GM19438 (cell line): ENCODE measurements at regions not wholly inside any gene's neighbourhood (a gene's known extent, or its start where the extent isn't known, plus 50 kb on each side); places are given as distances from the start of the nearest gene placed in this dataset.
"Not testable (repeated sequence)": the region's sequence is repeated elsewhere in the genome, so short reads cannot be mapped to it uniquely, and the experiment has no call there.

Experiments
- ATAC-seq: cut with Tn5 transposase; IDR thresholded peaks from one replicate; pipeline ENCODE4 v1.9.1; 2021; ENCODE audit warnings: low read depth; ENCODE audit not compliant: unreplicated experiment

DNA sequence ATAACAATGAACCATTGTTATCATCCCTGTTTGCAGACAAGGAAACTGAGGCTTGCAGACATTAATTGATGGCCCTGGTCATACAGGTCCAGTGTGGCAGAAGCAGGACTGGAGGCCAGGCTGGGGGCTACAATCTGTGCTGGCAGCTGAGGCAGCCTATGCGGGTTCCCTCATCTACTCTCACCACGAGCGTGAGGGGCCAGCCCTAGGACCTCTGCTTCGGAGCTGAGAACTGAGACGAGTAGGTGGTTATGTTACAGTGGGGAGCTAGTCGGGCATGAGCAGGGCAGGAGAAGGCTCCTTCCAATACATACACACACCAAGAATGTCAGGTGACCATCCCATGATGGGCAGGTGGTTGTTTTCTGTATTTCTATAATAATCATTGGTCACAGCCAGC is 82.2 kb upstream of the ASB18 start:
- ATAC-seq: no peak

DNA sequence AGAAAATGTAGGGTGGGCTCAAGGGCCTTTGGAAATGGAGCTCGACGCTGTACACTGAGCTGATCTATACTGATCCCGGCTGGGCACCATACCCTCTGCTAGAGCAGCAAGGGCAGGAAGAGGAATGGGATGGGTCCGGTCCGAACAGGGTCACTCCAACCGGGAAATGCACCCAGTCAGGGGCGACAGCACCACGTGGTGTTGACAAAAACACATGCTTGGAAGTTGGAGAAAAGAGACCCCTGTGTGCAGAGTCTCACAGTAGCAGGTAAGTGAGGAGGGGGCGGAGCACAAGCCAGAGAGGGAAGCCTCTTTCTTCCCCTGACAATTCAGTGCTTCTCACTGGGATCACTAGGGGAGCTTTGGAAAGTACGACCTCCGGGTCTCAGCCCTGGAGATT is 84.1 kb upstream of the ASB18 start:
- ATAC-seq: no peak

DNA sequence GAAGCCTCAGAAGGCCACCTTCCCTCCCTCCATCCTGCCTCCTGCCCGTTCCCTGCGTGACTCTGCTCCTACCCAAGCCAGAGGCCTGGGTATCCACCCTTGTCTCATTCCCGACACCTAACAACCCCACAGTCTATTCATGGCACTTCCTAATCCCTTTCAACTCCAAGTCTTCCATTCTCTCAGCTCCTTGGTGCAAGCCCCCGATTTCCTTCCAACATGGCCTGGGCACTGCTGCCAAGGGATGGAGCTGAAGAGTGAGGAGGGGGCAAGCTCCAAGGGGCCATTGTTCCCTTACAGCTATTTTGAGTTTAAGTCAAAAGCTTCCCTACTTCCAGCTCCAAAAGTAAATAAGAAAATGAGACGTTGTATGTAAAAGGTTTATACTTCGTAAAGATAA is 84.8 kb upstream of the ASB18 start:
- no peak for ATAC-seq

DNA sequence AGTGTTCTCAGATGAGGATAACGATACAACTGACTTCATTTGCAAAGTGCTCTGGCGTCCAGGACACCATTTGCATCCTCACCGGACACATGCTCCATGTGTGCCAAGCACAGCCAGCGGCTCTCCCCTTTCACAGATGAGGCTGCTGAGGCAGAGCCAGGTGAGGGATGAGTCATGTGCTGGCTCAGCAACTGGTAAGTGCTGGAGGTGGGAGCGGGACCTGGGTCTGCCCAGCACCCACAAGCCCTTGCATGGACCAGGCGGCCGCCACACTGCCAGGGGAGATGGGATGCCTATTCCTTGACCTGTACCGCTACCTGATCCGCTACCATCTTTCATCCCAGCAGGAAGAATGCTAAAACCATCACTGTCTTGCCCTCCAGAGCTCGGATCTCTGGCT is 86.2 kb upstream of the ASB18 start:
- no peak for ATAC-seq

DNA sequence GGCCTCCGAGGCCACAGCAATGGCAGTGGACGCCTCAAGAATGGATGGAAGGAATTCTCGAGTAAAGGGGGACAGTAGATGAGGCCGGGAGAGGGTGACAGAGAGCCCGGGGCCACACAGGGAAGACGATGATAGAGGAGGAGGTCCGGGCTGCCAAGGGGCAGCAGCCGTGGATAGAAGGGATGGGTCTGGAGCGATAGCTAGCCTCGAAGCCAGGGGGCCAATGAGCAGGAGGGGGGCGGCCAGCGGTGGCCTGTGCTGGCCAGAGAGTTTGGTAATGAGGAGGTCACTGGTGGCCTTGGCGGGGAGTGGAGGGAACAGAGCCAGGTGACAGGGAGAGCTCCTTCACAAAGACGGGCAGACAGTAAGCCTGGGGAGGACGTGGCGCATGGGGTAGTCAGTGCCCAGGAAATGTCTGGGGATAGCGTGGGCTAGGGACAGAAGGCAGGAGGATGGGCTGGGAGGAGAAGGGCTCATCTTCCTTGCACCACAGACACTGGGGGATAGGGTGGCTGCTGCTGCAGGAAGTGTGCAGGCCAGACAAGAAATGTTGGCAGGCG is 87.8 kb upstream of the ASB18 start:
- no peak for ATAC-seq

DNA sequence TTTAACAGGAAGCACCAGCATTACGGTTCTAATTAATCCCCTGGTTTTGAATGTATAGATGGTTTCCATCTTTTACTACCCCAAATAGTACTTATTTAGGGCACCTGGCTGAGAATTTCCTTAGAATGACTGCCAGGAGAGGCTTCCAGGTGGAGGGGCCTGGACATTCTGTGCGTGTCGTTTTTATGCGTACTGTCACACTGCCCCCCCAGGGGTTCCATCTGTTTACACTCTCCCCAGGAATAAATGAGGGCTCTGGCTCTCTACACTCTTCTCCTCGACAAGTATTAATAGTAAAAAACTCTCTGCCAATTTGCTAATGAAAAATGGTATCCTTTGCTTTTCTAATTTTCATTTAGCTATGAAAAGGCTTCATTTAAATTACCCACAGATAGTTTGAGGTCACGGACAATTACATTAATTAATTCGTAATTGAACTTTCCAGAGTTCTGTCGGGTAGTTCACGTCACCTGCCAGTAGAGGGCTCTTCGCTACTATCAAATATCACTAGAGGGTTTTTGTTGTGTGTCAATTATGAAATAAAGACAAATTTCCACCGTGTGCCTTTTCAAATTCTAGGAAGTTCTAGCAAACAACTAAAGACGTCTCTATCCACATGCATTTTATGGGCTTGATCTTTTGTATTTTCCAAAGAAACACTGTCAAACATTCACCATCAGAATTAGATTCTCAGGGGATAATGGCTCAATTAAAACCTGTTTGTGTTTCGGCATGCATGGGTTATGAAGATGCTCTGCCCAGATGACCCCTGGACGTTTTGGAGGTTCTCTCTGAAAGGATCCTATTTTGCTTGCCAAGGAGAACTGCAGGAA is 88.8 kb upstream of the ASB18 start:
- no peak for ATAC-seq

DNA sequence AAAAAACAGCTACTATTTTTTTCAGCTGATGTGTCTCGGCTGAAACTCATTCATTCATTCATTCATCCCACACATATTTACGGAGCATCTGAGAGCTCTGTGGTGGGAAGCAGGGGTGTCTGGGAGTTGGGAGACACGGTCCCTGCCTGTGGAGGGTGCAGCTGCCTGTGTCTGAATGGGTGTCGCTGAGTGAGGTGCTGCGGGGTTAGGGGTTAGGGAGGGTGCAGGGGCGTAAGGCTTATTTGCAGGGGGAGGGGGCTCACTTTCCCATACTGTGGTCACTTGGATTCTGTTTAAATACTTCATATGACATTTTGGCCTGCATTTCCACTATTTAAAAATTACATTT is 89.4 kb upstream of the ASB18 start:
- ATAC-seq: no peak

DNA sequence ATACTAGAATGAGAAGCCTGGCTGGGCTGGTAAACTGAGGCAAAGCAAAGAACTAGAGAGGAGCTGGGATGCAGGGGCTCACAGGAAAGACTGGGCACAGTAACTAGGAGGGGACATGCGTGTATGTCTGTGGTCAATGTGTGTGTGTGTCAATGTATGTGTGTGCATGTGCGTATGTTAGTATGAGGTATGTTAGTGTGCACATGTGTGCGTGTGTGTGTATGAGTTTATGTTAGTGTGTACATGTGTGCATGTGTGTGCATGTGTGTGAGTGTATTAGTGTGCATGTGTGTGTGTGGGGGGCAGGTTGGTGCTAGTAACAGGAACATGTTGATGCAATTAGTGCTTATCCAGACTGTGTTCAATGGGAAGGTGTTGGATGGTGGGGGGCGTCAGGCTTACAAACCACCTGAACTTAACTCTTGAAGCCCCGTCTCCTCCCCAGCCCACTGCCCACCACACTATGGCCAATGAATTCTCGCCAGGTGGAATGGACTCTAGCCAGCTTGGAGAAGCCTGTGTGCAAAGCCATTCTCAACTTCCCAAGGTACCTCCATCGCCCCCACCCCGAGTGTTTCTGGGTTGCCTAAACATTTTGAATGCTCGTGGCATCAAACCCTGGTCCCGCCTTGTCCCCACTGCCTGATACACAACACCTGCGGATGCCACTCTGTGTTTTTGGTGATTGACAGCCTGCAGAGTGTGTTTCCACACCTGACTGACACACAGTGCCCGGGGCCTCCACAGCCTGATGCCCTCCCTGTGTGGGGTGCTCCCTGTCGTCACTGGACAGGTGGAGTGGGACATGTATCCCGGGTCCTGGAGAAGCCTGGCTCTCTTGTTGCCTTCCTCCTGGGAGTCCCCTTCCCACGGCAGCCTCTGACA is 90.1 kb upstream of the ASB18 start:
- no peak for ATAC-seq

DNA sequence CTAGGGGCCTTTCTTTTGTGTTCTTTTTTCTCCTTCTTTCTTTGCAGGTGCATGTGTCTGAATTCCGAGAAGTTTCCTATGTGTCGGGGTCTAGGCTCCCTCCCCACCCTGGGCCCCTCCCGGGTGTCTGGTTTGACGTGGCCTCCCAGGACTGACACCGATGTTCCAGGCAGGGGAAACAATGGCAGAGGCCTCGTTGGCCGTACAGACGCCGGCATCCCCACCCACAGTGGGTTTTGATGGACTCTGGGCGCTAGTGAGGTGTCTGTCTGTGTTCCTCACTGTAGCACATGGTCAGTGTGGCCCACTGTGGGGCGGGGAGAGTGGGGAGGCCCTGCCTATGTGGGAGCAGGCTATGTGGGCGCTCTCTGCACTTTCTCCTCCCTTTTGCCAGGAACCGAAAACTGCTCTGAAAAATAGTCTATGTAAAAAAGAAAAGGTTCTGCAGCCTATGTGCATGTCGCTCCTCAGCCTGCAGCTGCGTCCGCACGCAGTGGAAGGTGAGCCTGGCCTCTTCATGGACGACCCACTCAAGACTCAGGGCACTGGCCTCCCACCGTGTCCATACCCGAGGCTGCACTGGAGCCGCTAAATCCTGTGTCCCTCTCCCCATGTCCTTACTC is 90.9 kb upstream of the ASB18 start:
- no peak for ATAC-seq

DNA sequence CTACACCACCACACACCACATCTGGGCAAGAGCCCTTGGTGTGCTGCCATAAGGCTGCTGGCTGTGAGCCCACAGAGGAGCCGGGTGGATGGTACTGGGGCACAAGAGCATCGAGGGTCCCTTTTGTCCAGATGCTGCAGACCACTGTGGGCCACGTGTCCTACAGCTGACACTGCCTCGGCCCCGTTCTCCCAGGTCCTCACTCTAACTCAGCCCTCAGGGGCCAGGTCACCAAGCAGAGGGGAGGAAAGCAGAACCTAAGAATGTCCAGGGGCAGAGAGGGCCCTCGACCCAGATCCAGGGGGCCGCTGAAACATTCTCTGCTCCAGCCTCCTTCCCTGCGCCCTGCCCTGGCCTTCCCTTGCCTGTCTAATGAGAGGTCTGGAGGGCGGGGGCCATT is 91.7 kb upstream of the ASB18 start:
- ATAC-seq: no peak

DNA sequence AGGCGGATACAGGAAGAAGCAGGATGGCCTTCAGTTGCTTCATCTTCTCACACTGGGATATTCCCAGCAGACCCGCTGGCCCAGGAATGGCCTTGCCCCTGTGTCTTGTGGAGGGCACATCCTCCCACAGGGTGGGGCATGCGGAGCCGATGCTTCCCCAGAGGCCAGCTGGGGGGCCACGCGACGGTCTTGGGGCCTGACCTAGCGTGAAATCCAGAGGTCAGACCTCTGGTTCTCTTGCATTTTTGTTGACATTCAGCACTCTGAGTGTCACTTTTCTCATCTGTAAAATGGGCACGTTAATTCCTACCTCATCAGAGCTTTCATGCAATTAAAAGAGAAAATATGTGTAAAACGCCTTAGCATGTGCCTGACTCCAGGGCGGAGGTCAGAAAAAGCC is 92.1 kb upstream of the ASB18 start:
- ATAC-seq: not testable (repeated sequence)

DNA sequence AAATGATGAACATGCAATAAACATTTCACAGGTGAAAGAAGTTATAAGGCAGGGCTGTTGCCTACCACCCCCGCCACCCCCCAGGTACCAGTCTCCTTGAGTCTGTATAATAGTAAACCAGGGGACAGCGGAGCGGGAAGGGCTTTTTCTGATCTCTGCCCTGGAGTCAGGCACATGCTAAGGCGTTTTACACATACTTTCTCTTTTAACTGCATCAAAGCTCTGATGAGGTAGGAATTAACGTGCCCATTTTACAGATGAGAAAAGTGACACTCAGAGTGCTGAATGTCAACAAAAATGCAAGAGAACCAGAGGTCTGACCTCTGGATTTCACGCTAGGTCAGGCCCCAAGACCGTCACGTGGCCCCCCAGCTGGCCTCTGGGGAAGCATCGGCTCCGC is 94.3 kb upstream of the ASB18 start:
- ATAC-seq: not testable (repeated sequence)

DNA sequence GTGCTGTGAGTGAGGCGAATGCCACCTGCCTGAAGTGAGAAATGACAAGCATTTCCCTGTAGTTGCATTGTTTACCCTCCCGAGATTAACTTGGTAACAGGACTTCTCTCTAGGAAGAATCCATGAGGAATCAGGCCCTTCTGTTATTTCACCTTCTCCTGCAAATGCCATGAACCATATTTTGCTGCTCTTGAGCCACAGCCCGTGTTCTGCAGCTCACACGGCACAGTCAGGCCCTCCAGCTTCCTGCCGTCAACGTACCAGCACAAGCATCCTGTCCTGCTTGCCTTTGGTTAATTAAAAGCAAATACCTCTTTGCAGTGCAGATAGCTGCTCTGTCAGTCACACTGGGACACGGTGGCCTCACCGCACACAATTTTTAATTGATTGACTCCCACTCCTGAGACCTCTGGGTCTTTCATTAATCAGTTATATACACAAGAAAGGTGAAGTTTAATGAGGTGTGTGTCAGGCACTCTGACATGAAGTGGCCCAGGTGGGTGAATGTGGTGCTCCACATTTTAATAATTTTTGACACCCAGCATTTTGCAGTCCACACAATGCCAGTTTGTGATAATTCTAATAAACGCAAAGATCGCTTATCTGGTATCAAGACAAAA is 95.3 kb upstream of the ASB18 start:
- no peak for ATAC-seq

DNA sequence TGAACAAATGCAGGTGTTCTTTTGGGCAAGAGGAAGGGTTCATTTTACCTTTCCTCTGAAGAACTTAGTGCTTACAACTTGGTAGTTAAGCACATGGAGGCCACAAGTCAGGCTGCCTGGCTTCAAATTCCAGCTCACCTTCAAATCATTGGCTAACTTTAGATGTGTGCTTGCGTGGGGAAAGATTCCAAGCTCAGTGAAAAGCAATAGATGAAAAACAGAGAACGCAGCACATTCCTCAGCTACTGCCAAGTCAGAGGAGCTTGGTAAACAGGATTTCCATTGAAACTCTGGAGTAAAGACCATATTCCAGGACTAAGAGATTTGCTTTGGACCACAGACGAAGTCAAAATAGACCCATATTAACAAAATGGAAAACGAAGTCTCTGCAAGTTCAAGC is 96.3 kb upstream of the ASB18 start:
- ATAC-seq: no peak

DNA sequence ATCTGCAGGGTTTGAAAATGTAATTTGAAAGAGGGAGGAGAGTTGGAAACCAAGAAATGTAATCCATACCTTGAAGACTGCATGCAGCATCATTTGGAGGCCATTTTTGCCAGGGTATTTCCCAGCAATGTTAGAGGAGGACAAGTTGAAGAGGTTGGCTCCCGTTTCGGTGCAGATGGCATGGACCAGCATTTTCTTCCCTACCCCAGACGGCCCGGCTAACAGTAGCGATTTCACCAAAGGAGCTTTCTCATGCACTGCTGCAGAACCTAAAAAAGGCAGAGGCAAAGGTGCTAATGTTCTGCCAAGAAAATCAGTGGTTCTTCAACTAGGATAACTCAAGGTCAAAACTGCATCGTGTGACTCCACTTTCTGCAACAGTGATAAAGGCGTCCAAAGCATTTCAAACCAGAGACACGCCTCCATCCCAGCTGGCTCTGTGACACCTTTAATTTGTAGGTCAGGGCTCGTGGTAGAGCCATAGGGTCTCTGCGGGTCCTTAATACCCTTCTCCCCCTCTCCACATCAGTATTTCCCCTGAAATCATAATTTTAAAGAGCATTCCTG is 99.6 kb upstream of the ASB18 start:
- ATAC-seq: no peak

DNA sequence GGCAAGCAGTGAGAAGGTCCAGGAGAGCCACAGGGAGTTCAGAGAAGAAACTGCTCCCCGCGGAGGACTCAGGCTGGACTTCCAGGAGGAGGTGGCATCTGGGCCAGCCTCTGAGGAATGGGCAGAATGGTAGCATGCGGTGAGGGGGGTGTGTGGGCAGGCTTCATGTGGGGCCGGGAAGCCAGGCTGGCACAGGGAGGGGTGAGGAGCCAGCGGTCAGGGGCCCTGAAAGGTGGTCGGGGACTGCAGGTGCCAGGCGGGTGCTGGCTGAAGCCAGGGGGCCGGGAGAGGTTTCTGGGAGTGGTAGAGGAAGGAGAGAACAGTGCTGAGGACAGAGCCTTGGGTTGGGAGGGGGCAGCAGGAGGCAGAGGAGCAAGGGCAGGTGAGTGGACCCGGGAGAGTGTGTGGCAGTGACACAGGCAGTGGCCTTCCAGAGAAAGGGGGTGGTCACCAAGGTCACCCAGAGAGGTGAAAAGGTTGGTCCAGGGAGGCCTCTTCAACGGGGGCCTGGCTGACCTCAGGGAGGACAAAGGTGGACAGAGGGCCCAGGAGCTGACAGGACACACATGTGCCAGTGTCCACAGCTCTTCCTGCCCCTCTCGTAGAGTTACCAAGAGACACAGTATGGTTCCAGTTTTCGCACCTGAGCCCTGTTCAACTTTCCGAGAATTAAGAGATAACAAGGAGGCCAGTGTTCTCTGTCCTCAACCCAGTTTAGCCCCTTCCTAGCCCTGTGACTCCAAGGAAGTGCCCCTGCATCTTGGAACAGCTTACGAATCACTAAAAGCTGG is 101.2 kb upstream of the ASB18 start:
- ATAC-seq: no peak

DNA sequence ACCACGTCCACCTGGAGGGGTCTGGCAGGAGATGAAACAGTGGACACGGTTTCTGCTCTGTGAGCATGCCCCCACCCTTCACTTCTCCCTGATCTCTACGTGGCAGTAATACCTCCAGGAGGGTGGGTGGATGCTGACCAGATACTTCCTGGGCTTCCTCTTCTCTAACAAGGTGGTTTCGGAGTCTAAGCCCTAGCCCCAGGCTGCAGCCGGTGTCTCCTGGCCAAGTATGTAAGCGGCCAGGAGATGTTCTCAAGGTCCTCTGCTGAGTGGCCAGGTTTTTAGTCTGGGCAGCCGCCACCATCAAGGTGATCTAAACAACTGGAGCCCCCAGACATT is 101.8 kb upstream of the ASB18 start:
- no peak for ATAC-seq

DNA sequence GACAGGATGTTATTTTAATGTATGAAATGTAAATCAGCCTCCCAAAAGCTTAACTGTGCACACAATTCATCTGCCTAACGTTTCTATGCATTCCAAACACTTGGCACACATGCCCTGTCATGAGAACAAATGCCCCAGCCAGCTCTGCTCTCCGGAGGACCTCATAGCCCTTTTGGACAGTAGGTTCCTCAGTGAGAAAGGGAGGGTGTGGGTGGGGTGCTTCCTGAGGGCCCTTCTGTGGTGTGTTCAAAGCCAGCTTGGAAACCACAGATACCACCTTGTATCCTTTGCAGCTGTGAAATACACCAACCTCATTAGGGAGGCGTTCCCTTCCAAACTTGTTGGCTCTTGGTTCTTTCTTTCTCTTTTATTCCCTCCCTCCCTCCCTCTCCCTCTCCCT is 102.2 kb upstream of the ASB18 start:
- no peak for ATAC-seq

DNA sequence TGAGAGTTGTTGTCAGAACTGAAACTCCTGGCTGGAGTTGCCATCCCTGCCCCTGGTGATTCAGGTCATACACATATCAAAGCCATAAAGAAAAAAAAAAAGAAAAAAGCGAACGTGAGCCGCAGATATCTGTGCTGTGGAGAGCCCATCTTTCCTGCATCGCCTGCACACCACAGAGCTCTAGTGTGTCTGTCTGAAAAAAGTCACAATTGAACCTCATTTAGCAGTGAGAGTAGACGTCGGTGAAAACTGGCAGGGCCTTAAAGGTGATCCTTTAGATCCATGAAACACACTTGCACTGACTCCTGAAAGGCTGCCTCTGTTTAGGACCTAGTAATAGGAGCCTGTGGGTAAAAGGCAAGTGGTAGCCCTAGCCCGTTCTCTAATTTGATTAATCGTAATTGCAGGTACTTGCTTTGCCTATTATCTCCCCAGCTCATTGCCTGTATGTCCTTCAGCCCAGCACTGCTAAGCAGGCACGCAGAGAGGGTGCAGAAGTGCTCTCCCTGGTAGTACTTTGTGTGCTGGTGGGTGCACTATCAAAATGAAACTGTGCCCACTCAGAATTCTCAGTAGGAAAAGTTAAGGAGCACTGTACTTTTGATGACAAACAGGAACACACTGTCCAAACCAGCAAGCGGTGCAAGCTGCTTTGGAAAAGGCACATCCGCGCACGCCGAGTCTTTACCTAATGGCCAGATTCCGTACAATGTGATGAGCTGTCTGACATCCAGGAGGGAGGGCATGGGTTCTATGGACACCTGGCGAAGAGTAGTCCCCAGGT is 103.5 kb upstream of the ASB18 start:
- ATAC-seq: no peak
